Mucosa of descending colon (tissue), 3 donors: ENCODE measurements at regions not wholly inside any gene's neighbourhood (a gene's known extent, or its start where the extent isn't known, plus 50 kb on each side); places are given as distances from the start of the nearest gene placed in this dataset.
"Not testable (repeated sequence)": the region's sequence is repeated elsewhere in the genome, so short reads cannot be mapped to it uniquely, and the experiment has no call there.

Source experiments
- ATAC-seq: fragments of 200-7000 bp; cut with Tn5 transposase; one replicate; pipeline ENCODE4 v1.9.1; 2020; ENCODE audit warnings: mild to moderate bottlenecking, moderate library complexity
- DNase-seq, 3 donors: peaks; one replicate each; pipeline ENCODE4 v3.0.0-alpha.2; 2020
- H3K36me3 ChIP-seq: fragments of 200-600 bp; one replicate; pipeline ENCODE4 v1.8.0; 2021; ENCODE audit warnings: low read depth, mild to moderate bottlenecking
- H3K4me1 ChIP-seq: fragments of 200-600 bp; one replicate; pipeline ENCODE4 v1.8.0; 2021; ENCODE audit warnings: low read depth, mild to moderate bottlenecking
- H3K4me3 ChIP-seq: fragments of 200-600 bp; one replicate; pipeline ENCODE4 v1.8.0; 2021; ENCODE audit warnings: mild to moderate bottlenecking
- H3K9me3 ChIP-seq: fragments of 200-600 bp; one replicate; pipeline ENCODE4 v1.8.0; 2021; ENCODE audit warnings: mild to moderate bottlenecking
- intact Hi-C, 2 donors: fragments of 100-400 bp; cut with DNase I in 1 of 2; cut with micrococcal nuclease in 1 of 2; formaldehyde crosslinking; loops; one replicate each; pipeline versions ENCODE4 v1.11.0 to v1.11.1; 2022; cut with DNase I, micrococcal nuclease
- TF ChIP-seq, protein P1 (sequence below): fragments of 200-600 bp; IDR thresholded peaks from one replicate; pipeline ENCODE4 v1.8.0; 2022; ENCODE audit warnings: antibody characterized with exemption, mild to moderate bottlenecking
- donor health status: DM: no; HTN: no; CAD: no; lungs with moderate emphysema.
- donor health status: DM: no; HTN: no; CAD: no.
- donor health status: DM: no; HTN: yes; CAD: no.

DNA sequence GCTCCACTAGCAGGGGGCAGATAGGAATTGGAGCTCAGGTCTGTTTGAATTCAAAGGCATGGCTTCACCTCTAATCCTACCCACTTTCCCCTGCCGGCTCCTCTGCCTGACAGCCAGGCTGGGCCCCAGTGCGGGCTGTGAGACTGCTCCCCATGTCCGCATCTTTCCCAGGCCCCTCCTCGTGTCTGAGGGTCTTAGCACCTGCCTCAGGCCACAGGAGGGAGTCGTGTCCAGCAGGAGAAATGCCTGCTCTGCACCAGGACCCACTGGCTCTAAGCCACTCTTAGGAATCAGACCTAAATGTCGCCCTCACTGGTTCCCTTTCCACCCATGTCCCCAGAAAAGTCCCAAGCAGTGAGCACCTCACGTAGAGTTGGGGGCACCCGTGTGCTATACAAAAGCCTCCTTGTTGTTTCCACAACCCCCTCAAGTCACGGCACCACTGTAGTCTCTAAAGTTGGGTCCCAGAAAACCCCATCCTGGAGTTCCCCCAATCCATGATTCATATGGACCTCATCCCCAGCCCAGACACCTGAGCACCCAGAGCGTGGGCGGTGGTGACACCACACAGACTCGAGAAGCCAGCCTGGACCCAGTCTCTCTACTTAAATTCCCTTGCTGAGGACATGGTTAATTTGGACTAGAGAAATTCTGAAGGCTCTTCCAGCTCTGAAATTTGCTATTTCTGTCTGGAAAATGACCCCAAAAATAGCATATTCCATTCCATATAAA, 466.4 kb upstream of the ZMIZ1 start:
- Histone ChIP-seq H3K36me3 (no peaks in the 10 kb centered on the region), H3K4me1 (no peaks in the 10 kb centered on the region), H3K9me3 (no peaks in the 10 kb centered on the region), H3K4me3 (no peak overlapping the region)
- TF ChIP-seq, protein P1, sequence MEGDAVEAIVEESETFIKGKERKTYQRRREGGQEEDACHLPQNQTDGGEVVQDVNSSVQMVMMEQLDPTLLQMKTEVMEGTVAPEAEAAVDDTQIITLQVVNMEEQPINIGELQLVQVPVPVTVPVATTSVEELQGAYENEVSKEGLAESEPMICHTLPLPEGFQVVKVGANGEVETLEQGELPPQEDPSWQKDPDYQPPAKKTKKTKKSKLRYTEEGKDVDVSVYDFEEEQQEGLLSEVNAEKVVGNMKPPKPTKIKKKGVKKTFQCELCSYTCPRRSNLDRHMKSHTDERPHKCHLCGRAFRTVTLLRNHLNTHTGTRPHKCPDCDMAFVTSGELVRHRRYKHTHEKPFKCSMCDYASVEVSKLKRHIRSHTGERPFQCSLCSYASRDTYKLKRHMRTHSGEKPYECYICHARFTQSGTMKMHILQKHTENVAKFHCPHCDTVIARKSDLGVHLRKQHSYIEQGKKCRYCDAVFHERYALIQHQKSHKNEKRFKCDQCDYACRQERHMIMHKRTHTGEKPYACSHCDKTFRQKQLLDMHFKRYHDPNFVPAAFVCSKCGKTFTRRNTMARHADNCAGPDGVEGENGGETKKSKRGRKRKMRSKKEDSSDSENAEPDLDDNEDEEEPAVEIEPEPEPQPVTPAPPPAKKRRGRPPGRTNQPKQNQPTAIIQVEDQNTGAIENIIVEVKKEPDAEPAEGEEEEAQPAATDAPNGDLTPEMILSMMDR: no peak
- ATAC-seq: no peak
- DNase-seq: no peak
- intact Hi-C loops: no loop called here

DNA sequence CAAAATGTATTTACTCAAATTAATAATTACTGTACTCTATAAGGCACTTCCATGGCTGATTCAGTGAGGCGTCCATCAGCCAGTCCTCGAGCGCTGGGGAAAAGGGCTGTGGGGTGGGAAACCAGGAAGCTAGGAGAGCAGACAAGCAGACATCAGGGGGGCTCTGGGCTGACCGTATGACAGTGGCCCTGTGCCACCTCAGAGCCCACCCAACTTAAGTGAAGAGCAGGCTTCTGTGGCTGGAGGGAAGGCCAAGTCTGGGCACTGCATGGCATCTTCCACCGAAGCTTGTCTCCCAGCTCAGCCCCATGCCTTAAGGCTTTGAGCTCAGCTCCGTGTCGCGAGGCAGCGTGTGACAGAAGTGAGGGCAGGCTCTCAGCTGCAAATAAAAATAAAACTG, 464.5 kb upstream of the ZMIZ1 start:
- intact Hi-C loops: no loop called here
- no peaks in the 10 kb centered on the region for H3K36me3 ChIP-seq
- no peak overlapping the region for H3K4me3 ChIP-seq
- H3K9me3 ChIP-seq: peaks cover 6% of the 10 kb centered on the region
- DNase-seq (no peak), ATAC-seq (no peak)
- TF ChIP-seq, protein P1: no peak
- no peaks in the 10 kb centered on the region for H3K4me1 ChIP-seq

GRCh38 chr10:78604721-78605120, 464.0 kb upstream of the ZMIZ1 start:
- no peak for ATAC-seq
- intact Hi-C loops: no loop called here
- Histone ChIP-seq H3K36me3 (no peaks in the 10 kb centered on the region), H3K9me3 (peaks cover 9% of the 10 kb centered on the region), H3K4me3 (no peak overlapping the region), H3K4me1 (no peaks in the 10 kb centered on the region)
- DNase-seq: no peak
- TF ChIP-seq, protein P1: no peak

DNA sequence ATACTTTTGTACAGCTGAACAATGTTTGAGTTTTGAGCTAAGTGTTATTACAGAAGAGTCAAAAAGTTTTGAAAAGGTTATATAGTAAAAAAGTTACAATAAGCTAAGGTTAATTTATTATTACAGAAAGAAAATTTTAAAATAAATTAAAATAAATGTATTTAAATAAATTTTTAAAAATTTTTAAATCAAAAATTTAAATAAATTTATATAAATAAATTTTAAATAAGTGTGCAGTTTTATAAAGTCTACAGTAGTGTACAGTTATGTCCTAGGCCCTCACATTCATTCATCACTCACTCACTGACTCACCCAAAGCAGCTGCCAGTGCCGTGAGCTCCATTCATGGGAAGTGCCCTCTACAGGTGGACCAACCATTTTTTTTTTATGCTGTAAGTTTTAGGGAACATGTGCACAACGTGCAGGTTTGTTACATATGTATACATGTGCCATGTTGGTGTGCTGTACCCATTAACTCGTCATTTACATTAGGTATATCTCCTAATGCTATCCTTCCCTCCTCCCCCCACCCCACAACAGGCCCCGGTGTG, 462.9 kb upstream of the ZMIZ1 start:
- intact Hi-C loops: no loop called here
- no peak overlapping the region for H3K4me3 ChIP-seq
- H3K36me3 ChIP-seq: no peaks in the 10 kb centered on the region
- ATAC-seq (peak; percentile 74), DNase-seq (no peak)
- H3K9me3 ChIP-seq: peaks cover 12% of the 10 kb centered on the region
- TF ChIP-seq, protein P1: no peak
- H3K4me1 ChIP-seq: no peaks in the 10 kb centered on the region

DNA sequence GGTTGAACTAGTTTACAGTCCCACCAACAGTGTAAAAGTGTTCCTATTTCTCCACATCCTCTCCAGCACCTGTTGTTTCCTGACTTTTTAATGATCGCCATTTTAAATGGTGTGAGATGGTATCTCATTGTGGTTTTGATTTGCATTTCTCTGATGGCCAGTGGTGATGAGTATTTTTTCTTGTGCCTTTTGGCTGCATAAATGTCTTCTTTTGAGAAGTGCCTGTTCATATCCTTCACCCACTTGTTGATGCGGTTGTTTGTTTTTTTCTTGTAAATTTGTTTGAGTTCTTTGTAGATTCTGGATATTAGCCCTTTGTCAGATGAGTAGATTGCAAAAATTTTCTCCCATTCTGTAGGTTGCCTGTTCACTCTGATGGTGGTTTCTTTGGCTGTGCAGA, 462.0 kb upstream of the ZMIZ1 start:
- H3K36me3 ChIP-seq, DNase-seq, H3K4me3 ChIP-seq, intact Hi-C loops, ATAC-seq, H3K4me1 ChIP-seq: not testable (repeated sequence)
- peaks cover 12% of the 10 kb centered on the region for H3K9me3 ChIP-seq

GRCh38 chr10:78609976-78610375, 458.8 kb upstream of the ZMIZ1 start:
- Histone ChIP-seq H3K4me3 (no peak overlapping the region), H3K36me3 (no peaks in the 10 kb centered on the region), H3K9me3 (peaks cover 12% of the 10 kb centered on the region), H3K4me1 (no peaks in the 10 kb centered on the region)
- intact Hi-C loops: no loop called here
- DNase-seq (no peak), ATAC-seq (no peak)
- TF ChIP-seq, protein P1: no peak
